A549 (cell line): ENCODE measurements at regions not wholly inside any gene's neighbourhood (a gene's known extent, or its start where the extent isn't known, plus 50 kb on each side); places are given as distances from the start of the nearest gene placed in this dataset.
A peak's percentile ranks its signal among the peaks of the same experiment; 100 is the strongest.

ENCODE experiments used
- ATAC-seq, 2 experiments: fragments of 200-7000 bp in 1 of 2; fragments of >200 bp in 1 of 2; cut with Nextera tagmentation in 1 of 2; cut with Tn5 transposase in 1 of 2; 3 replicates each; pipeline versions ENCODE4 v1.8.0 to v1.9.1; 2018 to 2020; ENCODE audit warnings: mild to moderate bottlenecking in 1 of 2, moderate library complexity in 1 of 2
- CTCF ChIA-PET: fragments of 300-600 bp; sonication (Branson Sonifier 250); formaldehyde crosslinking; extraction: SDS; loops from one replicate; lab custom pipeline; 2021; ENCODE audit warnings: antibody characterized with exemption, inconsistent platforms; lab: Yijun Ruan, JAX
- POLR2A ChIA-PET: fragments of 350-600 bp; formaldehyde crosslinking; extraction: SDS; loops from one replicate; lab custom pipeline; 2021; ENCODE audit warnings: antibody characterized with exemption, inconsistent platforms; lab: Yijun Ruan, JAX
- DNase-seq, 2 experiments: peaks; one replicate each; pipeline versions ENCODE4 v3.0.0 to v3.0.0-alpha.2; 2011 to 2016; ENCODE audit warnings: low read depth in 1 of 2, low spot score in 1 of 2
- FAIRE-seq: peaks from 2 replicates; lab custom pipeline; 2011; peaks lifted over from hg19 to GRCh38; lab: Jason Lieb, UNC
- H3K27ac ChIP-seq, 2 experiments: fragments of >200 bp; sonication (Bioruptor Twin); formaldehyde crosslinking; 3 replicates each; pipeline ENCODE4 v1.5.1; 2016 to 2017
- H3K4me1 ChIP-seq: fragments of >200 bp; sonication (Bioruptor Twin); formaldehyde crosslinking; 3 replicates; pipeline ENCODE4 v1.6.1; 2016
- H3K4me2 ChIP-seq: fragments of >200 bp; sonication (Bioruptor Twin); formaldehyde crosslinking; 3 replicates; pipeline ENCODE4 v1.6.1; 2016
- H3K4me3 ChIP-seq: fragments of >200 bp; sonication (Bioruptor Twin); formaldehyde crosslinking; 3 replicates; pipeline ENCODE4 v1.5.1; 2016
- H3K9me3 ChIP-seq: fragments of >200 bp; sonication (Bioruptor Twin); formaldehyde crosslinking; 3 replicates; pipeline ENCODE4 v1.6.1; 2016
- CHD2 ChIP-seq: fragments of 150-350 bp; IDR thresholded peaks from 2 replicates; pipeline ENCODE4 v1.6.1; 2014; ENCODE audit warnings: low read length; ENCODE audit not compliant: partially characterized antibody
- CTCF ChIP-seq: fragments of >200 bp; sonication (Bioruptor Twin); formaldehyde crosslinking; IDR thresholded peaks from 3 replicates; pipeline ENCODE4 v1.5.1; 2016
- EHMT2 ChIP-seq: fragments of 200-600 bp; sonication (generic); IDR thresholded peaks from 2 replicates; pipeline ENCODE4 v1.6.1; 2016; ENCODE audit warnings: antibody characterized with exemption, low read depth, mild to moderate bottlenecking, moderate library complexity
- ELK1 ChIP-seq: fragments of 150-350 bp; IDR thresholded peaks from 2 replicates; pipeline ENCODE4 v1.6.1; 2014; ENCODE audit warnings: low read depth, mild to moderate bottlenecking, low read length
- FOXS1 ChIP-seq: fragments of 250-450 bp; sonication (Bioruptor Pico); IDR thresholded peaks from 2 replicates; pipeline ENCODE4 v1.5.0; 2020; ENCODE audit warnings: mild to moderate bottlenecking, moderate library complexity
- JUN ChIP-seq, 2 experiments: fragments of >200 bp; sonication (Bioruptor Twin); formaldehyde crosslinking; IDR thresholded peaks; 2 replicates in 1 of 2; 3 replicates in 1 of 2; pipeline ENCODE4 v1.6.1; 2016 to 2017
- MAZ ChIP-seq: fragments of 150-350 bp; IDR thresholded peaks from 2 replicates; pipeline ENCODE4 v1.6.1; 2014; ENCODE audit warnings: antibody characterized with exemption, low read depth, low read length, borderline replicate concordance
- NFE2L2 ChIP-seq: fragments of 150-350 bp; conservative IDR thresholded peaks from 2 replicates; pipeline ENCODE4 v1.6.1; 2014; ENCODE audit warnings: low read length
- PBX3 ChIP-seq: IDR thresholded peaks from 2 replicates; pipeline ENCODE4 v1.6.1; 2012
- RAD21 ChIP-seq, 2 experiments: fragments of >200 bp in 1 of 2; sonication (Bioruptor Twin) in 1 of 2; formaldehyde crosslinking in 1 of 2; IDR thresholded peaks in 1 of 2; conservative IDR thresholded peaks in 1 of 2; 2 replicates in 1 of 2; 3 replicates in 1 of 2; pipeline ENCODE4 v1.6.1; 2012 to 2018; ENCODE audit warnings: inconsistent platforms in 1 of 2
- RARB ChIP-seq: fragments of 250-450 bp; sonication (Bioruptor Pico); IDR thresholded peaks from 2 replicates; pipeline ENCODE4 v1.8.0; 2021; ENCODE audit warnings: mild to moderate bottlenecking, moderate library complexity
- REST ChIP-seq: fragments of 200-600 bp; sonication (generic); IDR thresholded peaks from 2 replicates; pipeline ENCODE4 v1.6.1; 2016; ENCODE audit warnings: antibody characterized with exemption, mild to moderate bottlenecking, moderate library complexity
- ZFP36 ChIP-seq: fragments of 450-650 bp; IDR thresholded peaks from 2 replicates; pipeline ENCODE4 v1.6.1; 2014; ENCODE audit warnings: borderline replicate concordance; ENCODE audit not compliant: partially characterized antibody
- WGBS: methylation state at CpG from one replicate; pipeline ENCODE4 v1.1.6; 2017; ENCODE audit errors: missing lambda C conversion rate; 5-methylcytosine and 5-hydroxymethylcytosine counted together

- Histone ChIP-seq H3K27ac (no peak overlapping the region), H3K9me3 (no peaks in the 10 kb centered on the region; the same call in 2 of the 3 replicates), H3K4me1 (no peaks in the 10 kb centered on the region), H3K4me3 (no peak overlapping the region), H3K4me2 (no peak overlapping the region)
- no peak for ATAC-seq
- no peak for TF ChIP-seq RARB (CRISPR knock-in tag)
- no peak for TF ChIP-seq NFE2L2
- TF ChIP-seq EHMT2, result no peak
- no peak for TF ChIP-seq ELK1
- no peak for TF ChIP-seq CTCF
- TF ChIP-seq PBX3, result no peak
- TF ChIP-seq REST, result no peak
- no peak for TF ChIP-seq ZFP36
- TF ChIP-seq FOXS1, result no peak
- ChIA-PET POLR2A (no interaction called here), CTCF (no interaction called here)
- no peak for FAIRE-seq
- WGBS, result no CpG with 5 or more reads among the region's 1 CpG
- no peak for DNase-seq
Measured at GRCh38 chr1:87539147-87539546, 210.5 kb downstream of the LMO4 start.

GRCh38 chr1:87542697-87543096 is 214.0 kb downstream of the LMO4 start:
- POLR2A ChIA-PET, result no interaction called here
- DNase-seq (peak in 1 of 2 experiments; percentile 2), FAIRE-seq (no peak)
- H3K4me3 ChIP-seq, result no peak overlapping the region
- WGBS, result 83% methylated on average over 2 of the region's 2 CpGs
- no peaks in the 10 kb centered on the region; the same call in 2 of the 3 replicates for H3K9me3 ChIP-seq
- no peaks in the 10 kb centered on the region for H3K4me1 ChIP-seq
- no peak overlapping the region for H3K4me2 ChIP-seq
- no peak for TF ChIP-seq ELK1
- no peak for TF ChIP-seq JUN (IDR thresholded peaks at IDR 0.05)
- no peak for TF ChIP-seq CHD2
- no peak for TF ChIP-seq NFE2L2
- TF ChIP-seq MAZ, result no peak
- TF ChIP-seq EHMT2, result no peak
- no peak for TF ChIP-seq RAD21 (conservative IDR thresholded peaks at IDR 0.05 in 1 of 2, IDR thresholded peaks at IDR 0.05 in 1 of 2)
- TF ChIP-seq, all 56 proteins: peak for 0
- no peak for ATAC-seq
- no peak overlapping the region for H3K27ac ChIP-seq
- CTCF ChIA-PET, result no interaction called here
